ENCODE measurements at regions not wholly inside any gene's neighbourhood (a gene's known extent, or its start where the extent isn't known, plus 50 kb on each side); places are given as distances from the start of the nearest gene placed in this dataset.

DNA sequence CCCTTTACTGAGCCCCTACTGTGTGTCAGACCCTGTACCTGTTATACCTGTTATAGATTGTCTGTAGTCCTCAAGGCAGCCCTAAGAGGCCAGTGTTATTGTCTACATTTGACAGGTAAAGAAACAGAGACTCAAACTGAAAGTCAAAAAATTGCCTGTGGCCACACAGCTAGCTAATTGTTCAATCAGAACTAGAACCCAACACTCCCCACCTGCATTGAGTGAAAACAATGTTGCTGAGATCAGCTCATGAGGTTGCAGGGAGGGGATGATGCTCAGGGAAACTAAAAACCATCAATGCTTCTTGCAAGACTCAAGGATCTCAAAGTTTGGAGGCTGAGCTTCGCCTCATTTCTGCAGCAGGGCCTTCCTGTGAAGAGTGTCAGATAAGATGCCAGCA lies 109.5 kb upstream of the LMO4 start:
- H3K27ac Mint-ChIP-seq, result no peak overlapping the region
- H3K27me3 ChIP-seq (ENCODE audit: insufficient read depth, low read length, poor library complexity, severe bottlenecking), result no peaks in the 10 kb centered on the region
- no peak overlapping the region for H3K27ac ChIP-seq (ENCODE audit: low read depth, low read length)
- H3K4me3 Mint-ChIP-seq, result no peak overlapping the region
- H3K9me3 ChIP-seq (ENCODE audit: low read length), result no peaks in the 10 kb centered on the region
- ChIA-PET POLR2A (no interaction called here), CTCF (no interaction called here)
- H3K27me3 Mint-ChIP-seq, result no peaks in the 10 kb centered on the region
- H3K36me3 Mint-ChIP-seq, result no peaks in the 10 kb centered on the region
- H3K4me1 Mint-ChIP-seq, result no peaks in the 10 kb centered on the region
- peaks cover 0 to 11% (median 5%) of the 10 kb centered on the region in 5 donors for H3K9me3 Mint-ChIP-seq
- no peak for DNase-seq
- H3K4me1 ChIP-seq (ENCODE audit: insufficient read depth, low read length), result no peaks in the 10 kb centered on the region
- no peaks in the 10 kb centered on the region for H3K36me3 ChIP-seq (ENCODE audit: insufficient read depth, low read length)
- no peak overlapping the region for H3K4me3 ChIP-seq (ENCODE audit: low read length)

DNA sequence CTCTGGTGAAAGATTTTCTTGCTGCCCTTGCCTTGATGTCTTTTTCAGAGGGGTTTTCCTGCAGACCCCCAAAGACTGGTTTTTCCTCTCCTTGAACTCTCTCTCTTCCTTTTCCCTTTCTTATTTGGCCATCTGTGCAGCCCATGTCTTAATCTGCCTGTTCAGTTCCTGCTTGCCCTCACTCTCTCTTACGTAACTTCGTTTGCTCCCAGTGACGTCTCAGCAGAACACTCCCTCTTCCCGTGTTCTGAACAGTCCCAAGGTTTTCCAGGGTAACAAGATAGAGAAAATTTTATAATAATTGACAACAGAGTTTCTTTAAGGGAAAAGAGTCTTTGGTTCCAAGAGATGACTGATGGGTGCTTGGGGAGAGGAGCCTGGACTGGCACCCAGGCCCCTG lies 109.1 kb upstream of the LMO4 start:
- no peaks in the 10 kb centered on the region for H3K36me3 Mint-ChIP-seq
- ChIA-PET POLR2A (no interaction called here), CTCF (no interaction called here)
- H3K4me3 Mint-ChIP-seq, result no peak overlapping the region
- no peaks in the 10 kb centered on the region for H3K4me1 ChIP-seq (ENCODE audit: insufficient read depth, low read length)
- H3K27ac Mint-ChIP-seq, result no peak overlapping the region
- no peak for DNase-seq
- H3K9me3 ChIP-seq (ENCODE audit: low read length), result no peaks in the 10 kb centered on the region
- H3K27me3 ChIP-seq (ENCODE audit: insufficient read depth, low read length, poor library complexity, severe bottlenecking), result no peaks in the 10 kb centered on the region
- H3K27me3 Mint-ChIP-seq, result no peaks in the 10 kb centered on the region
- peaks cover 0 to 11% (median 5%) of the 10 kb centered on the region in 5 donors for H3K9me3 Mint-ChIP-seq
- no peak overlapping the region for H3K27ac ChIP-seq (ENCODE audit: low read depth, low read length)
- no peak overlapping the region for H3K4me3 ChIP-seq (ENCODE audit: low read length)
- no peaks in the 10 kb centered on the region for H3K36me3 ChIP-seq (ENCODE audit: insufficient read depth, low read length)
- H3K4me1 Mint-ChIP-seq, result no peaks in the 10 kb centered on the region

DNA sequence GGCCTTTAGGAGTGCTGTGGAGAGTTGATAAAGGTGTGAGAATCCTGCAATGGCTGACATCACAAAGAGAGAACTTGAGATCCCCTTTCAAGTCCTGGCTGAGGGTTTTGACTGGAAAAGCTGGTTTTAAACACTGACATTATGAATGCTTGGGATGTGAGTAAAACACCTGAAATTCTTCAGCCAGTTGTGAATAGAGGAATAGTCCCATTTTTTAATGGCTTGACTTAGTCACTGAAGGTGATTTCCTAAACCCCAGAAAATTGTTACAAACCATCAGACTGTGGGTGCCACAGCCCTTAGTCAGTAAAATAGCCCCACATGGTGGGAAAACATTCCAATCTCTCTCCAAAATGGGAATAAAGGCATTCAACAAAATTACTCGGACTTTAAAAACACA lies 107.7 kb upstream of the LMO4 start:
- Histone ChIP-seq H3K9me3 (ENCODE audit: low read length) (no peaks in the 10 kb centered on the region), H3K27me3 (ENCODE audit: insufficient read depth, low read length, poor library complexity, severe bottlenecking) (no peaks in the 10 kb centered on the region), H3K27ac (ENCODE audit: low read depth, low read length) (no peak overlapping the region), H3K4me1 (ENCODE audit: insufficient read depth, low read length) (no peaks in the 10 kb centered on the region), H3K36me3 (ENCODE audit: insufficient read depth, low read length) (no peaks in the 10 kb centered on the region), H3K4me3 (ENCODE audit: low read length) (no peak overlapping the region)
- Mint-ChIP-seq H3K27me3 (no peaks in the 10 kb centered on the region), H3K4me1 (no peaks in the 10 kb centered on the region), H3K36me3 (no peaks in the 10 kb centered on the region), H3K9me3 (peaks cover 0 to 8% (median 1%) of the 10 kb centered on the region in 5 donors), H3K27ac (no peak overlapping the region), H3K4me3 (no peak overlapping the region)
- CTCF ChIA-PET, result no interaction called here
- POLR2A ChIA-PET, result no interaction called here
- no peak for DNase-seq

DNA sequence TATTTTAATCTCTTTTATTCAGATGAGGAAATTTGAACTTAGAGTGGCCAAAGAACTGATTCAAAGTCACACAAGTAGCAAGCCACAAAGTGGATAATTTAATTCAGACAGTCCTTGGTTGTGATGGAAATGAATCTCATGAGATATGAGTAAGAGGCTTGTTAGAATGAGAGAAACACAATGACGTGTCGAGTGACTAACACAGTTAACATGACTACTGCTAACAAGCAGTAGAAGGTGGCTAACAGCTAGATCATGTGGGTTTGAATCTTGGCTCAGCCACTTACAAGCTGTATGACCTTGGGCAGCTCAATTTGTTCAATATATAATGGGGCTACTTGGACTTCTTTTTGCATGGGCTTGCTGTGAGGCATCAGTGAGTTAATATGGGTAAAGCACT lies 104.5 kb upstream of the LMO4 start:
- Histone ChIP-seq H3K9me3 (ENCODE audit: low read length) (no peaks in the 10 kb centered on the region), H3K27ac (ENCODE audit: low read depth, low read length) (no peak overlapping the region)

DNA sequence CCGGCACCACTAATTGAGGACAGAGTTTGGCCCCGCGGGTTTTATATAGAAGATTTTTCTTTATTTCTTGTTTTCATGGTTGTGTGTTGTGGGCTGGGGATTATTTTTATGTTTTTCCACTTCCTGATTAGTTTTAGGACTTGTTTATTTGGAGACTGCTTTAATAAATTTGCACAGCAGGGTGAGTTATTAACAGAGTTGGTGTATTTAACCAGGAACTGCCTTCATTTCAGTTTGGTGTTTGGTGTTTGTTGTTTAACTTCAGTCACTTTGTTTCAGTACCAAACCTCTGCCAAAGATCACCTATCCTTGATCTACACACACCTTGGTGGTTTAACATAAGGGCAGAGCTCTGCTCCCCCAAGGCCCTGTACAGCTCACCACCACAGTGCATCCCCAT lies 103.5 kb upstream of the LMO4 start:
- peak overlapping the region in 1 of 8 donors; percentile 41 for H3K27ac Mint-ChIP-seq
- no peak overlapping the region for H3K4me3 Mint-ChIP-seq
- no peaks in the 10 kb centered on the region for H3K36me3 Mint-ChIP-seq
- peaks cover 0 to 8% (median 0%) of the 10 kb centered on the region in 5 donors for H3K9me3 Mint-ChIP-seq
- no peak for DNase-seq
- Histone ChIP-seq H3K36me3 (ENCODE audit: insufficient read depth, low read length) (no peaks in the 10 kb centered on the region), H3K4me1 (ENCODE audit: insufficient read depth, low read length) (no peaks in the 10 kb centered on the region), H3K27me3 (ENCODE audit: insufficient read depth, low read length, poor library complexity, severe bottlenecking) (no peaks in the 10 kb centered on the region), H3K9me3 (ENCODE audit: low read length) (no peaks in the 10 kb centered on the region), H3K27ac (ENCODE audit: low read depth, low read length) (no peak overlapping the region), H3K4me3 (ENCODE audit: low read length) (no peak overlapping the region)
- H3K27me3 Mint-ChIP-seq, result no peaks in the 10 kb centered on the region
- H3K4me1 Mint-ChIP-seq, result no peaks in the 10 kb centered on the region
- ChIA-PET POLR2A (no interaction called here), CTCF (no interaction called here)

More for the DNA sequence above, 104.5 kb upstream of the LMO4 start:
- CTCF ChIA-PET, result no interaction called here
- H3K36me3 Mint-ChIP-seq, result no peaks in the 10 kb centered on the region
- no peak overlapping the region for H3K4me3 ChIP-seq (ENCODE audit: low read length)
- peaks cover 0 to 8% (median 0%) of the 10 kb centered on the region in 5 donors for H3K9me3 Mint-ChIP-seq
- no peak overlapping the region for H3K4me3 Mint-ChIP-seq
- POLR2A ChIA-PET, result no interaction called here
- H3K27me3 ChIP-seq (ENCODE audit: insufficient read depth, low read length, poor library complexity, severe bottlenecking), result no peaks in the 10 kb centered on the region
- no peaks in the 10 kb centered on the region for H3K4me1 ChIP-seq (ENCODE audit: insufficient read depth, low read length)
- DNase-seq, result no peak
- no peaks in the 10 kb centered on the region for H3K36me3 ChIP-seq (ENCODE audit: insufficient read depth, low read length)
- no peaks in the 10 kb centered on the region for H3K27me3 Mint-ChIP-seq
- no peak overlapping the region for H3K27ac Mint-ChIP-seq
- H3K4me1 Mint-ChIP-seq, result no peaks in the 10 kb centered on the region

DNA sequence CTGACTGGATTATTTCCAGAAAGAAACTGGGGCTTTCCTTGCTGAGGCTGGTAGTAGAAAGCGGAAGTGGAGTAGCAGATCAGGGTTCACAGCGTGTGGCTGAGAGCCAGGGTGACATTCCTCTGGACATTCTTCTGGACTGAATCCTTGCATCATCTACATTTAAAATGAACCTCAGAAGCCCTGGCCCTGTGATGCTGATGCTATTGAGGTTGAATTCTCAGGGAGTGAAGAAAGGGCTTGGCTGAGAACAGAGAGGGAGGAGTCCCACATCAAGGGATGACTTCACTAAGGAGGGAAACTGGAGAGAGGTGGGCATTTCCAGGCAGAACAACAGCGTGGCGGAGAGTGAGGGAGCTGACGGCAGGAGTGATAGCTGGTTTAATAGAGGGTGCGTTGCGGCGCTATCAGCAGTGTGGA lies 102.3 kb upstream of the LMO4 start:
- Histone ChIP-seq H3K9me3 (ENCODE audit: low read length) (no peaks in the 10 kb centered on the region), H3K27ac (ENCODE audit: low read depth, low read length) (no peak overlapping the region), H3K4me1 (ENCODE audit: insufficient read depth, low read length) (no peaks in the 10 kb centered on the region), H3K27me3 (ENCODE audit: insufficient read depth, low read length, poor library complexity, severe bottlenecking) (no peaks in the 10 kb centered on the region), H3K36me3 (ENCODE audit: insufficient read depth, low read length) (no peaks in the 10 kb centered on the region), H3K4me3 (ENCODE audit: low read length) (no peak overlapping the region)
- CTCF ChIA-PET, result no interaction called here
- POLR2A ChIA-PET, result no interaction called here
- Mint-ChIP-seq H3K27me3 (no peaks in the 10 kb centered on the region), H3K36me3 (no peaks in the 10 kb centered on the region), H3K4me1 (no peaks in the 10 kb centered on the region), H3K4me3 (peak overlapping the region in 1 of 7 donors; percentile 5), H3K9me3 (peaks cover 0 to 8% (median 0%) of the 10 kb centered on the region in 5 donors), H3K27ac (no peak overlapping the region)
- no peak for DNase-seq

DNA sequence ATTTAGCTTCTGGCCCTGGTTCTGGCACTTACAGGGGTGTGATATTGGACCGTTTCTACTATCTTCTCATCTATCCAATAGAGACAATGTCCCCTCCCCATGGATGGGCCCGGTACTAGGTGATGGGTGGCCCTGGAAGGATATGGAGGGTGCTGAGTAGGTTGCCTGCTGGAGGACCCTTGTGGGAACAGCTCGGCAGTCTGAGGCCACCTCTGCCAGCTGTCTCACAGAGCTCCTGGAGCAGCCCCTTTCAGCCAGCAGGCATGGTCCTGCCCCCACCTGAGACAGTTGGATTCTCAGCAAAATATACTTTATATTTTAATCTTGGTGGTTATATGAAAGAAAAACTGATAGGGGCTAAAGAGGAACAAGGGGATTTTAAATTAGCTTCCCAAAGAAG lies 101.0 kb upstream of the LMO4 start:
- ChIA-PET POLR2A (no interaction called here), CTCF (no interaction called here)
- no peaks in the 10 kb centered on the region for H3K4me1 Mint-ChIP-seq
- H3K27me3 Mint-ChIP-seq, result no peaks in the 10 kb centered on the region
- DNase-seq, result no peak
- Histone ChIP-seq H3K9me3 (ENCODE audit: low read length) (no peaks in the 10 kb centered on the region), H3K36me3 (ENCODE audit: insufficient read depth, low read length) (no peaks in the 10 kb centered on the region), H3K27me3 (ENCODE audit: insufficient read depth, low read length, poor library complexity, severe bottlenecking) (no peaks in the 10 kb centered on the region), H3K4me3 (ENCODE audit: low read length) (no peak overlapping the region), H3K27ac (ENCODE audit: low read depth, low read length) (no peak overlapping the region), H3K4me1 (ENCODE audit: insufficient read depth, low read length) (no peaks in the 10 kb centered on the region)
- no peak overlapping the region for H3K27ac Mint-ChIP-seq
- H3K9me3 Mint-ChIP-seq, result peaks cover 0 to 8% (median 0%) of the 10 kb centered on the region in 5 donors
- H3K36me3 Mint-ChIP-seq, result no peaks in the 10 kb centered on the region
- no peak overlapping the region for H3K4me3 Mint-ChIP-seq

DNA sequence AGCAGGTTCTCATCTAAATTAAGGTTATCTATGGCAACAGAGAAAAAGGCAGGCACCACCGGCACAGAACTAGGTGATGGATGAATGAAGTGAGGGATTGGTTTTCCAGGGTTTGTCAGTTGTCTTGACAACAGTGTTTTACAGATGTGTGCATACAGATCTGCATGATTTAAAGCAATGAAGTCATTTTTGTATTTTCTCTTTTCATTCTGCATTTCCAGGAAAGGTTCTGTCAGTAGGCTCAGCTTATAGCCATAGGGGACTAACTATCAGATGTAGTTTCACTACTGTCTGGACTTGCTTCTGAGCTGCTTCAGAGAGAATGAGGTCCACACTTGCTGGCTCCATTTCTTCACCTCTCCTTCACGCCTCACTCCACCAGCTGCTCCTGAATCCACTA lies 98.2 kb upstream of the LMO4 start:
- POLR2A ChIA-PET, result no interaction called here
- no peaks in the 10 kb centered on the region for H3K9me3 Mint-ChIP-seq
- no peak for DNase-seq

DNA sequence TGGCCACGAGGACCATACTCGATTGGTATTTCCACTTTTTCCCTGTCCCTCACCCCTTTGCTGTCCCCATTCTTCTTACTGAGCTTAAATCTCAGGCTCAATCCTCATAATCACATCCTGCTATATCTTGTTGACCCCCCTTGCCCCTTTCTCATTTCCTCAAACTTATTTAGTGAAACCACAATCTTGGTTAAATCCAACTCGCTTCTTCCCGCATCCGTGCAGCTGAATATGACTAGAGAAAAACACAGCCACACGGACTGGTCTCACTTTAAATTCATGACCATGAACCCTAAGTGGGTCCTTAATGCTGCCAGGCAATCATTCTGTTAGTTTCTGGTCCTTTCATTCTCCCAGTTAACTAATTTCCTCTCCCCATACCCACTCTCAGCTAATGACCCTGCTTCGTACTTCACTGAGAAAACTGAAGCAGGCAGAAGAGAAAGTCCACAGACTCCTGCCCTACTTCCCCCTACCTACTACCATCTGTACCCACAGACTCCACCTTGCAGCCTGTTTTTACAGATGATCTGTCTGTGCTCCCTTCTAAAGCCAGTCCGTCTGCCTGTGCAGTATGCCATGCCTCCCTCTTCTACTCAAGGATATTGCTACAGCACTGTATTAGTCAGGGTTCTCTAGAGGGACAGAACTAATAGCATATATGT lies 96.8 kb upstream of the LMO4 start:
- Histone ChIP-seq H3K4me1 (ENCODE audit: insufficient read depth, low read length) (no peaks in the 10 kb centered on the region), H3K4me3 (ENCODE audit: low read length) (no peak overlapping the region), H3K27ac (ENCODE audit: low read depth, low read length) (no peak overlapping the region), H3K36me3 (ENCODE audit: insufficient read depth, low read length) (no peaks in the 10 kb centered on the region), H3K27me3 (ENCODE audit: insufficient read depth, low read length, poor library complexity, severe bottlenecking) (no peaks in the 10 kb centered on the region), H3K9me3 (ENCODE audit: low read length) (no peaks in the 10 kb centered on the region)
- Mint-ChIP-seq H3K4me1 (no peaks in the 10 kb centered on the region), H3K27ac (no peak overlapping the region), H3K4me3 (no peak overlapping the region), H3K36me3 (no peaks in the 10 kb centered on the region), H3K27me3 (peaks cover 4 to 13% of the 10 kb centered on the region in 2 donors), H3K9me3 (no peaks in the 10 kb centered on the region)
- ChIA-PET POLR2A (no interaction called here), CTCF (no interaction called here)
- no peak for DNase-seq

More for the DNA sequence above, 98.2 kb upstream of the LMO4 start:
- Mint-ChIP-seq H3K36me3 (no peaks in the 10 kb centered on the region), H3K27me3 (peaks cover 0 to 8% of the 10 kb centered on the region in 2 donors), H3K4me3 (no peak overlapping the region), H3K27ac (no peak overlapping the region), H3K4me1 (no peaks in the 10 kb centered on the region)
- Histone ChIP-seq H3K4me3 (ENCODE audit: low read length) (no peak overlapping the region), H3K9me3 (ENCODE audit: low read length) (no peaks in the 10 kb centered on the region), H3K4me1 (ENCODE audit: insufficient read depth, low read length) (no peaks in the 10 kb centered on the region), H3K27me3 (ENCODE audit: insufficient read depth, low read length, poor library complexity, severe bottlenecking) (no peaks in the 10 kb centered on the region), H3K27ac (ENCODE audit: low read depth, low read length) (no peak overlapping the region), H3K36me3 (ENCODE audit: insufficient read depth, low read length) (no peaks in the 10 kb centered on the region)
- CTCF ChIA-PET, result no interaction called here
